BLaER1 (cell line): ENCODE measurements at regions not wholly inside any gene's neighbourhood (a gene's known extent, or its start where the extent isn't known, plus 50 kb on each side); places are given as distances from the start of the nearest gene placed in this dataset.

ENCODE experiments used
- H3K27ac ChIP-seq: shearing (Covaris generic); formaldehyde crosslinking; 2 replicates; pipeline ENCODE4 v1.8.1; 2022
- H3K27me3 ChIP-seq: shearing (Covaris generic); formaldehyde crosslinking; 2 replicates; pipeline ENCODE4 v1.8.1; 2022
- H3K36me3 ChIP-seq: shearing (Covaris generic); formaldehyde crosslinking; 2 replicates; pipeline ENCODE4 v1.8.1; 2022
- H3K4me1 ChIP-seq: shearing (Covaris generic); formaldehyde crosslinking; 2 replicates; pipeline ENCODE4 v1.8.1; 2022
- H3K4me2 ChIP-seq: shearing (Covaris generic); formaldehyde crosslinking; 2 replicates; pipeline ENCODE4 v1.8.1; 2022
- H3K4me3 ChIP-seq: shearing (Covaris generic); formaldehyde crosslinking; 2 replicates; pipeline ENCODE4 v1.8.1; 2022
- H3K9ac ChIP-seq: shearing (Covaris generic); formaldehyde crosslinking; 2 replicates; pipeline ENCODE4 v1.8.1; 2022
- H3K9me3 ChIP-seq: shearing (Covaris generic); formaldehyde crosslinking; 2 replicates; pipeline ENCODE4 v1.8.1; 2022
- H4K20me1 ChIP-seq: shearing (Covaris generic); formaldehyde crosslinking; 2 replicates; pipeline ENCODE4 v1.8.1; 2022
- Cebpa-rat ChIP-seq: shearing (Covaris generic); IDR thresholded peaks from 2 replicates; pipeline ENCODE4 v1.8.1; 2022

DNA sequence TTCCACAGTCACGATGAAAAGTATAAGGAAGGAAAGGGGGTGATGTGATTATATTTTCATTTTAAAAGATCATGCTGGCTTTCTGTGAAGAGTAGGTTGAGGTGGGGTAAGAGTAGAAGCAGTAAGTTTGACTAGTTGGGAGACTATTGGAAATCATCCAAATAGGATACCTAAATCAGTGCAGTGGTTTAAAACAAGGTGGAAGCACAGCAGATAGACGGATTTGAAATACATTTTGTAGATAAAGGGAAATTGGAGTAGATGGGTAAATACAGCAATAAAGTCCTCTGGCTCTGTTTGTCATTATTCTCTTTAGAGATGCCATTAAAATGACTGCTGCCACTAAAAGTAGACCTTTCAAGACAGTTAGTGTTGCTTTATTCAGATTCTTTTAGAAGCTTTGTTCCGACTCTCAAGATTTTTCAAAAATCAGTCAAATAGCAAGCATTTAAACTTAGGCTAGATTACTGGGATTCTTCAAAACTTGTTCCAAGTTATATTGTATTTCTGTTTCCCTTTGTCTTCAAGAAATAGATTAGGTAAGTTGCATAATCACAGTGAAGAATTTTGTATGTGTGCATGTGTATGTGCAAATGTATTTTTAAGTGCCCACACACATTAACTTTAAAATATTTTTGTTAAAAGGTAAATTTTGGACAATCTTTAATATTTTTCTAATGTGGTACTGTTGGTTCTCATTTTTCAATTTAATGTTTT is 61.7 kb upstream of the DTNA start:
- Histone ChIP-seq H3K9me3 (no peaks in the 10 kb centered on the region), H3K36me3 (no peaks in the 10 kb centered on the region), H3K4me1 (peaks cover 18% of the 10 kb centered on the region), H3K4me3 (no peak overlapping the region), H3K9ac (no peak overlapping the region), H3K4me2 (no peak overlapping the region), H3K27me3 (no peaks in the 10 kb centered on the region), H3K27ac (no peak overlapping the region), H4K20me1 (no peaks in the 10 kb centered on the region)
- TF ChIP-seq Cebpa-rat, result no peak

DNA sequence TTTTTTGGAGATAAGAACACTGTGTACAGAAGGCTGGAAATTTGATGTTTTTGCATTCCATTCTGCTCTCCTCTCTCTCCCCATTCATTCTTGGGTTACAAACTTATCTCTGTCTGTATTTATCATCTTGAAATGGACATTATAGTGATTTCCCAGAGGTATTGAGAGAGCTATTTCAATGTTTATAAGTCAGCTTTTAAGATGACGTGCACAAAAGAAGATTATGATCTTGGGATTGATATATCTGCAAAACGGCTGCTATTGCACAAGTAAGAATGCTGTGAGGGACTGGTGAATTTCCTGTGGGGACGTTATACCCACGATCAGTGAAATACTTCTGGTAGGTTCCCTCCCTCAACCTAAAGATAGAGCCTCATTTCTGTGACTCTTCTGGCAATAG is 61.0 kb upstream of the DTNA start:
- Histone ChIP-seq H3K27me3 (no peaks in the 10 kb centered on the region), H3K27ac (no peak overlapping the region), H3K9ac (no peak overlapping the region), H3K9me3 (no peaks in the 10 kb centered on the region), H3K4me3 (no peak overlapping the region), H3K4me2 (no peak overlapping the region), H4K20me1 (no peaks in the 10 kb centered on the region), H3K4me1 (peaks cover 18% of the 10 kb centered on the region), H3K36me3 (no peaks in the 10 kb centered on the region)
- no peak for TF ChIP-seq Cebpa-rat

DNA sequence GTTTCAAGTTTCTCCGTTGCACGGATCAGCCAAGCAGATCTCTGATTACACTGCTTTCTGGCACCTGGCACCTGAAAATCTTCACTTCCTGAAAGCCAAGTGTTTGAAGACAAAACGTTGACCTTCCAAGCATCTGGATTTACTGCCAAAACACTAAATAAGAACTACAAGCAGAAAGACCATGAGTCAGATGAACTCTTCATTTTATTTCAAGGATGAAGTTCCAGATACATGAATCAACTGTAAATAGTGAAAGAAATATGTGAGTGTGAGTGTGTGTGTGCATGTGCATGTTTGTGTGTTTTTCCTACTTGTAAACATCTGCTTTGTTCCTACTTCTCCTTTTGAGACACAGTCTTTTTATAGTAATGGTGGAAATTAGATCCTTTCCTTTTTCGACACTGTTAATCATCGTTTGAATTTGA is 60.0 kb upstream of the DTNA start:
- H3K4me3 ChIP-seq, result no peak overlapping the region
- H3K4me1 ChIP-seq, result peaks cover 18% of the 10 kb centered on the region
- H3K4me2 ChIP-seq, result peak overlapping the region; percentile 35
- no peaks in the 10 kb centered on the region for H3K9me3 ChIP-seq
- H3K36me3 ChIP-seq, result no peaks in the 10 kb centered on the region
- no peaks in the 10 kb centered on the region for H4K20me1 ChIP-seq
- TF ChIP-seq Cebpa-rat, result no peak
- no peaks in the 10 kb centered on the region for H3K27me3 ChIP-seq
- no peak overlapping the region for H3K27ac ChIP-seq
- no peak overlapping the region for H3K9ac ChIP-seq

DNA sequence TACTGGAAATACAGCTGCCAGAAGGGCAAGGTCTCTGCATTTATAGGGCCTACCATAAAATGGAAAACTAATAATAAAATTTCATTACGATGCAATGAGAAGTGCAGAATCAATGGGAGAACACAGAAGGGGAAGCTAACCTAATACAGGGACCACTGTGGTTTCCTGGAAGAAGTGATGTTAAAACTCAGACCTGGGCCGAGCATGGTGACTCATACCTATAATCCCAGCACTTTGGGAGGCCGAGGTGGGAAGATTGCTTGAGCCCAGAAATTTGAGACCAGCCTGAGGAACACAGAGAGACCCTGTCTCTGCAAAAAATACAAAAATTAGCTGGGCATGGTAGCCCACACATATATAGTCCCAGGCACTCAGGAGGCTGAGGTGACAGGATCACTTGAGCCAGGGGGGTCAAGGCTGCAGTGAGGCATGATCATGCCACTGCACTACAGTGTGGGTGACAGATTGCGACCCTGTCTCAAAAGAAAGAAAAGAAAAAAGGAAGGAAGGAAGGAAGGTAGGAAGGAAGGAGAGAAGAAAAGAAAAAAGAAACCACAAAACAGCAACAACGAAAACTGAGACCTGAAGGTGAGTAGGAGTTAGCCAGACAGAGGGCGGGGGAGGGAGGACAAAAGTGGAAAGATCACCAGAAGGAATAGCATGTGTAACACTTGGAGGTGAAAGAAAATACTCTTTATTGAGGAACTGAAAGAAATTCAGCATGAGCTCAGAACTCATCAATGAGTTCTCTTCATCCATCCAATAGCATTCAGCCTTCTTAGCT is 58.3 kb upstream of the DTNA start:
- no peak overlapping the region for H3K4me3 ChIP-seq
- H3K27me3 ChIP-seq, result no peaks in the 10 kb centered on the region
- no peak for TF ChIP-seq Cebpa-rat
- no peak overlapping the region for H3K27ac ChIP-seq
- H3K4me1 ChIP-seq, result peaks cover 18% of the 10 kb centered on the region
- no peak overlapping the region for H3K9ac ChIP-seq
- no peaks in the 10 kb centered on the region for H3K9me3 ChIP-seq
- no peaks in the 10 kb centered on the region for H4K20me1 ChIP-seq
- H3K4me2 ChIP-seq, result peak overlapping the region; percentile 6
- no peaks in the 10 kb centered on the region for H3K36me3 ChIP-seq

DNA sequence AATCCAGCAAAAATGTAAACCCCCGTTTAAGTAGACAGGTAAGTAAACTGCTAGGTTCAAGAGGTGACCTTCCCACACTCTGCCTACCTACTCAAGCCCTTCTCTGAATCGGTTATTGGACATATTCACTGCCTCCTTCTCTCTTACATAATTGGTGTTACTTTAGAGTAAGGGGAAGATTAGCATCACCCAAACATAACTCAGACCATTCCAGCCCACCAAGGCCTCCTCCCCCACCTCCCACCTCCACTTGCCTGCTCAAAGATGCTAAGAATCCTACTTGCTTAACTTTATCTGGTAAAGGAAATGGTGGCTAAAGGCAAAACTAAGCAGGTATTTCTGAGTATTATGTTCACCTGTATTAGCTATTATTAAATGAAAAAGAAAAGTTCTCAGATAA is 55.0 kb upstream of the DTNA start:
- H3K27ac ChIP-seq, result no peak overlapping the region
- no peak overlapping the region for H3K9ac ChIP-seq
- H3K36me3 ChIP-seq, result no peaks in the 10 kb centered on the region
- peaks cover 13% of the 10 kb centered on the region for H3K4me1 ChIP-seq
- H3K4me3 ChIP-seq, result no peak overlapping the region
- H3K4me2 ChIP-seq, result no peak overlapping the region
- H4K20me1 ChIP-seq, result no peaks in the 10 kb centered on the region
- no peak for TF ChIP-seq Cebpa-rat
- H3K27me3 ChIP-seq, result no peaks in the 10 kb centered on the region
- no peaks in the 10 kb centered on the region for H3K9me3 ChIP-seq

DNA sequence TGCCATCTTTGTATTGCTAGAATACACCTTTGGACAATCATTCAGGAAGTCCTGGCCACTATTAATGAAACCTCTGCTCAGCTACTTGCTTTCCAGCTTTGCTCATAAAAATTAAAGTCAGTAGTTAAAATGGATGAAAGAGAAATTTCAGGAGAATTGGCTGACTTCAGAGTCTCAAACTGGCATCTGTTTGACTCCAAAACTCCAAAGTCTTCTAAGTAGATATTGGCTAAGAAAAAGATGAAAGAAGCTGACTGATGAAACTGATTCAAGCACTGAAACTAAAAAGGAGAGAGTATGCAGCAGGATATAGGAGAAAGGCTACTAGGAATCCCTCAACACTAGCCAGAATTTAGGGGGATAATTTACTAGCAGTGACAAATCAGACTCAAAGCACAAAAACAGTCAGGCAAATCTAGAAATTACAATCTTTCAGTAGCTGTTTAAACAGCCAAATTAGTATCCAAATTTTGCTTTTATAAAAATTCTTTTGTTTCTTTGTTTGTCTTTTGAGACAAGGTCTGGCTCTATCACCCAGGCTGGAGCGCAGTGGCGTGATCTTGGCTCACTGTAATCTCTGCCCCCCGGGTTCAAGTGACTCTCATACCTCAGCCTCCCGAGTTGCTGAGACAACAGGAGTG is 52.1 kb upstream of the DTNA start:
- Histone ChIP-seq H3K27ac (no peak overlapping the region), H3K9ac (no peak overlapping the region), H4K20me1 (no peaks in the 10 kb centered on the region), H3K4me2 (no peak overlapping the region), H3K27me3 (no peaks in the 10 kb centered on the region), H3K9me3 (no peaks in the 10 kb centered on the region), H3K36me3 (no peaks in the 10 kb centered on the region), H3K4me3 (no peak overlapping the region), H3K4me1 (no peaks in the 10 kb centered on the region)
- TF ChIP-seq Cebpa-rat, result no peak

DNA sequence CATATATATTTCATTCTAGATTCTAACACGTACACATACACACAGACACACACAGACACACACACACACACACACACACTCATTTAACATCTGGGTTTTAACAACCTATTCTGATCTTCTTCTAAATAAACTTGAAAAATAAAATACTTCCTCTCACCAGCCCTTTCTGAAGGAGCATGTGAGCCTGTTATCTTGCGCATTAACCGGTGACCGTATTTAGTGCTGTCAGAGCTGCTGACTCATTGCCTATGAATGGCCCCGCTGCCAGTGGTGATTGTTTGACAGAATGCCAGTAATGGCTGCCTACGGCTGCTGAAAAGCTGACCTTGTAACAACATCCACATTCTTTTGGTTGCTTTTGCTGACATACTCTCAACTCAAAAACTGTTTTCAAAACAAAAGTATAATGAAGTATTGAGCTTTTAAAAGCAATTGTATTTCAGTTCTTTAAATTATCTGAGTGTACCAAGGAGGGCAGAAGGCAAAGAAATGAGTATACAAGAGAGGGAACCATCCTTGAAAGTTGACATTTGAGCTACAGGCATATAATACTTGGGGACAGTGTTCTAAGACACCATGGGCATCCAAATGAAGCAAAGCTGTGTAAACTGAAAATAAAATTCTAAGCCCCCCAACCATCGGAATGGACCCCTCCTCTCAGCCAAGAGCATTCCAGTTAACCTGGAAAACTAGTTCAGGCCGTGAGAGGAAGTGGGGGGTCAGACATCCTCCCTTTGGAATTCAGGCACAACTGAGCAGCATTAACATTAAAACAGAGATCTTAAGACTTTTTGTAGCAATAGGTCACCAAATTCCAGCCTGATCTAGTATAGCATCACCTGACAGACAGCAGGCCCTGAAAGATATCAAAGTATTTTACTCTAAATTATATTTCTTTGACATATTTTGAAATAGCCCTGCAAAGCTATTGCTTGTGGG is 50.2 kb upstream of the DTNA start:
- no peaks in the 10 kb centered on the region for H3K36me3 ChIP-seq
- H3K27me3 ChIP-seq, result no peaks in the 10 kb centered on the region
- TF ChIP-seq Cebpa-rat, result no peak
- no peak overlapping the region for H3K27ac ChIP-seq
- no peak overlapping the region for H3K9ac ChIP-seq
- H3K9me3 ChIP-seq, result no peaks in the 10 kb centered on the region
- H3K4me3 ChIP-seq, result no peak overlapping the region
- H3K4me2 ChIP-seq, result no peak overlapping the region
- no peaks in the 10 kb centered on the region for H4K20me1 ChIP-seq
- no peaks in the 10 kb centered on the region for H3K4me1 ChIP-seq
